Progenitor cell of endocrine pancreas (in vitro differentiated cells): ENCODE measurements at regions not wholly inside any gene's neighbourhood (a gene's known extent, or its start where the extent isn't known, plus 50 kb on each side); places are given as distances from the start of the nearest gene placed in this dataset.

Experiments
- DNase-seq: peaks from one replicate; pipeline ENCODE4 v3.0.0; 2021; ENCODE audit warnings: low spot score; ENCODE audit not compliant: unreplicated experiment
- H3K27ac Mint-ChIP-seq: 2 replicates; pipeline ENCODE4 v1.8.0; 2021; ENCODE audit warnings: mild to moderate bottlenecking, moderate library complexity, mixed read lengths
- H3K27me3 Mint-ChIP-seq: 2 replicates; pipeline ENCODE4 v1.8.0; 2021; ENCODE audit warnings: mixed read lengths
- H3K36me3 Mint-ChIP-seq: 2 replicates; pipeline ENCODE4 v1.8.0; 2022; ENCODE audit warnings: mixed read lengths; ENCODE audit not compliant: insufficient read depth
- H3K4me1 Mint-ChIP-seq: 2 replicates; pipeline ENCODE4 v1.8.0; 2021; ENCODE audit warnings: low read depth, mixed read lengths
- H3K4me3 Mint-ChIP-seq: 2 replicates; pipeline ENCODE4 v1.8.0; 2021; ENCODE audit warnings: low read depth, mild to moderate bottlenecking, moderate library complexity, mixed read lengths
- H3K9me3 Mint-ChIP-seq: 2 replicates; pipeline ENCODE4 v1.8.0; 2021; ENCODE audit warnings: low read depth, mixed read lengths
- CTCF ChIP-seq: fragments of 200-600 bp; sonication (generic); IDR thresholded peaks from one replicate; pipeline ENCODE4 v1.5.0; 2021; ENCODE audit warnings: antibody characterized with exemption, mild to moderate bottlenecking; ENCODE audit not compliant: unreplicated experiment

GRCh38 chr9:87381050-87381711, 116.5 kb upstream of the DAPK1 start:
- H3K4me3 Mint-ChIP-seq: no peak overlapping the region
- no peak for TF ChIP-seq CTCF
- H3K9me3 Mint-ChIP-seq: no peaks in the 10 kb centered on the region
- H3K27ac Mint-ChIP-seq: no peak overlapping the region
- H3K36me3 Mint-ChIP-seq: no peaks in the 10 kb centered on the region
- H3K27me3 Mint-ChIP-seq: no peaks in the 10 kb centered on the region
- peaks cover 6% of the 10 kb centered on the region for H3K4me1 Mint-ChIP-seq
- no peak for DNase-seq

- H3K27ac Mint-ChIP-seq: no peak overlapping the region
- no peaks in the 10 kb centered on the region for H3K9me3 Mint-ChIP-seq
- peaks cover 10% of the 10 kb centered on the region for H3K4me1 Mint-ChIP-seq
- H3K36me3 Mint-ChIP-seq: no peaks in the 10 kb centered on the region
- DNase-seq: no peak
- no peaks in the 10 kb centered on the region for H3K27me3 Mint-ChIP-seq
- no peak overlapping the region for H3K4me3 Mint-ChIP-seq
- no peak for TF ChIP-seq CTCF
Observed at GRCh38 chr9:87381746-87382145, 115.9 kb upstream of the DAPK1 start.

- H3K36me3 Mint-ChIP-seq: no peaks in the 10 kb centered on the region
- no peak overlapping the region for H3K4me3 Mint-ChIP-seq
- TF ChIP-seq CTCF: no peak
- peaks cover 11% of the 10 kb centered on the region for H3K4me1 Mint-ChIP-seq
- no peak for DNase-seq
- H3K27ac Mint-ChIP-seq: no peak overlapping the region
- H3K27me3 Mint-ChIP-seq: no peaks in the 10 kb centered on the region
- no peaks in the 10 kb centered on the region for H3K9me3 Mint-ChIP-seq
Observed at GRCh38 chr9:87382900-87383299, 114.8 kb upstream of the DAPK1 start.

GRCh38 chr9:87383344-87384150, 114.1 kb upstream of the DAPK1 start:
- no peaks in the 10 kb centered on the region for H3K27me3 Mint-ChIP-seq
- H3K36me3 Mint-ChIP-seq: no peaks in the 10 kb centered on the region
- no peaks in the 10 kb centered on the region for H3K9me3 Mint-ChIP-seq
- H3K27ac Mint-ChIP-seq: no peak overlapping the region
- no peak for TF ChIP-seq CTCF
- H3K4me1 Mint-ChIP-seq: peaks cover 9% of the 10 kb centered on the region
- no peak for DNase-seq
- H3K4me3 Mint-ChIP-seq: no peak overlapping the region

GRCh38 chr9:87386490-87387025, 111.1 kb upstream of the DAPK1 start:
- Mint-ChIP-seq H3K4me3 (no peak overlapping the region), H3K27ac (no peak overlapping the region), H3K27me3 (no peaks in the 10 kb centered on the region), H3K36me3 (no peaks in the 10 kb centered on the region), H3K9me3 (no peaks in the 10 kb centered on the region), H3K4me1 (peaks cover 9% of the 10 kb centered on the region)
- no peak for DNase-seq
- TF ChIP-seq CTCF: no peak
